AG08396 (cell line): ENCODE measurements at regions not wholly inside any gene's neighbourhood (a gene's known extent, or its start where the extent isn't known, plus 50 kb on each side); places are given as distances from the start of the nearest gene placed in this dataset.
A peak's percentile ranks its signal among the peaks of the same experiment; 100 is the strongest.
"Not testable (repeated sequence)": the region's sequence is repeated elsewhere in the genome, so short reads cannot be mapped to it uniquely, and the experiment has no call there.

Experiments used
- DNase-seq: peaks from one replicate; pipeline ENCODE4 v3.0.0; 2012; ENCODE audit warnings: low spot score, mixed read lengths

DNA sequence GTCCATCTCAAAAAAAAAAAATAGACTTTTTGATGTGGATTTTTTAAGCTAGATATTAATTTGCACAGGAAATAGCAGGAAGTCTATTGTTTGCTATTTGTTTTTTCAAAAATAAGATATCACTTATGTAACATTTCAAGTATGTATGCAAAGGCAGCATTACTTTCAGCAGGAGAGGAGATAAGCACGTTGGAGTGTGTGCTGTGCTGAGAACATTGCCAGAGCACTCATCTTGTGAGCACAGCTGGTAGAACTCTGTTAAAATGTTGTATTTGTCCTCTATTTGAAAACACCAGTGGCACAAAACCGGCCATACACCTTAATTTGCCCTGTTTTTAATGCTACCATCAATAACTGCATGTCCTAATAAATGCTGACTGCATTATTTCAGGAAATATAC lies 1061.9 kb upstream of the CDH18 start:
- DNase-seq: no peak

DNA sequence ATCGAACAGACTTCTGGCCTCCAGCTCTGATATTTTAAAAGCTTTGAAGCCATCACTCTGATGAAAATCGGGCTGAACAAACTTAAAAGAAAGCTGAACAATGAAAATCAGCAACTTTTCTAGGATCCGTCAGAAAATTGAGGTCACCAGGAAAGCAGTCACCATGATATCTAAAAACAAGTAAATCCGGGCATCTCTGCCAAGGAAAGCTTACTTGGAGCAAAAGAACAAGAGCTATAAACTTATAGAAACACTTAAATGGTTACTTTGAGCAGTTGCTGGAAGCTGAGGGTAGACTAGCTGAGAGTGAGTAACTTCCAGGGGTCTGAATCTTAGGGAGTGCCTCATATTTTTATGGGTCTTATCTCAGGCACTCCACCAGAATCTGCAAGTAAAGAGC lies 1043.0 kb upstream of the CDH18 start:
- no peak for DNase-seq

- no peak for DNase-seq
These were observed 1037.0 kb upstream of the CDH18 start for GRCh38 chr5:21024966-21025365.

DNA sequence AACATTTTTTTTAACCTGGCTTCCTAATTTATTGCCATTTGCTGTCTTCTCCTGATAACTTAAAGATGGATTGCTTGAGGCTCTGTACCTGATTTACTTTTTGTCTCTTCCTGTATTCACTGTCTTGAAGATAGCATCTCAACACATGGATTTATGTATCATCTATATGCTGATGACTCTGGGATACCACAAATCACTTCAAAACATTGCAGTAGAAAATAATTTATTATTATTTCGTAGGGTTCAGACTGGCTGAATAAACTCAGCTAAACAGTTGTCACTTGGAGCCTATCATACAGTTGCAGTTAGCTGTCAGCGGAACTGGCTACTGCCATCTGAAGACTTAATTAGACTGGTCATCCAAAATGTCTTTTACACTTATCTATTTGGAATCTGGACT lies 1025.2 kb upstream of the CDH18 start:
- DNase-seq: no peak

DNA sequence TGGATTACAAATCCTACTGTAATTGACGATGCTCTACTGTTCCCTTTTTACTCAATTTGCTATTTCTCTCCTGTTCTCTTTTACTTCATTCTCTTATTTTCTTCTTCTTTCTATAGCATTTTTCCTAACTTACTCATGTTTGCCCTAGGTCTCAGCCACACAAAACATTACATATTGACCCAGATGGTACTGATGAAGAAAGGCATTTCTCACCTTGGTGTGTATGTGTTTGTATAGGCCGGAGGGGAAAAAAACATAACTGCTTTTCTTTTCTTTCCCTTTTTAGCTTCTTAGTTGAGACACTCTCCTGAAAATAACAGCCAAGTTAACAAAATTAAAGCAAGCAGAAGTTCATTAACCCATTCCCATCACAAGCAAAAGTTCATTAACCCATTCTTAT lies 1019.8 kb upstream of the CDH18 start:
- DNase-seq: no peak

DNA sequence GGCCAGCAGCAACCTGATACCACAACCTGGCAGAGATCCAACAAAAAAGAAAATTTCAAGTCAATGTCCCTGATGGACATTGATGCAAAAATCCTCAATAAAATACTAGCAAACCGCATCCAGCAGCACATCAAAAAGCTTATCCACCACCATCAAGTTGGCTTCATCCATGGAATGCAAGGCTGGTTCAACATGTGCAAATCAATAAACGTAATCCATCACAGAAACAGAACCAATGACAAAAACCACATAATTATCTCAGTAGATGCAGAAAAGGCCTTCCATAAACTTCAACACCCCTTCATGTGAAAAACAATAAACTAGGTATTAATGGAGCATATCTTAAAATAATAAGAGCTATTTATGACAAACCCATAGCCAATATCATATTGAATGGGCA lies 1000.9 kb upstream of the CDH18 start:
- DNase-seq: not testable (repeated sequence)

DNA sequence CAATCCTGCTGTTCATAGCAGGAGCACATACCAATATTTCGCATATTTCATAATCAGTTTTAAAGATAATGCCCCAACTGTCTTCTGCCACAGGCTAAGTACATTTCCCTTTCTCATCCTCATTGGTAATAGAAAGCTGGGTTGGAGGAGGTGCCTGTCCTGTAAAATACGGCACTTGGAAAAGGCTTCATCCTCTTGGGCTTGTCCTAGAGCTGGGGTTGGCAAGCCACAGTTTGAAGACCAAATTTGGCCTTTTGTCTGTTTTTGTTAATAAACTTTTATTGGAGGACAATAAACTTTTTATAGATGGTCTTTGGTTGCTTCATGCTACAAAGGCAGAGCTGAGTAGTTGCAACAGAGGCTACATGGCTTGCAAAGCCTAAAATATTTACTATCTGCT lies 997.8 kb upstream of the CDH18 start:
- no peak for DNase-seq

- no peak for DNase-seq
These were observed 986.4 kb upstream of the CDH18 start for GRCh38 chr5:20974426-20974825.

GRCh38 chr5:20972419-20972925 lies 984.5 kb upstream of the CDH18 start:
- no peak for DNase-seq

GRCh38 chr5:20959347-20959746 lies 971.3 kb upstream of the CDH18 start:
- DNase-seq: no peak

DNA sequence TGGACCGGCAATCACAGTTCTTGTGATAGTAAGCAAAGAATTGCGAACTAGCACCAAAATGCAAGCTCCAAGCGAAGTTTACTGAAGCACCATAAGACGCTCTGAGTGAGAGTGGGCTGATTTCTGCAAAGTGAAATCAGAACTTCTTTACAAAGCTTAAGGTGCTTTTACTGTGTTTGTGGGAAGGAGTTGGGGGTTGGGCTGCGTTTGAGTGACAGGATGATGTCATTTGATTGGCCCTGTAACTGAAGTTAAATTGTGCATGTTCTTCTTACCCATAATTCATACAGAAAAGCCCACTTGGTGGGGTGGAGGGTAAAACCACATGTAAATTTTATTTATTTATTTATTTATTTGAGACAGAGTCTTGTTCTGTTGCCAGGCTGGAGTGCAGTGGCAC lies 970.6 kb upstream of the CDH18 start:
- no peak for DNase-seq

GRCh38 chr5:20956134-20956533 lies 968.1 kb upstream of the CDH18 start:
- DNase-seq: no peak

- DNase-seq: no peak
These were observed 961.6 kb upstream of the CDH18 start for GRCh38 chr5:20949636-20950035.

- not testable (repeated sequence) for DNase-seq
These were observed 955.4 kb upstream of the CDH18 start for GRCh38 chr5:20943183-20943971.

DNA sequence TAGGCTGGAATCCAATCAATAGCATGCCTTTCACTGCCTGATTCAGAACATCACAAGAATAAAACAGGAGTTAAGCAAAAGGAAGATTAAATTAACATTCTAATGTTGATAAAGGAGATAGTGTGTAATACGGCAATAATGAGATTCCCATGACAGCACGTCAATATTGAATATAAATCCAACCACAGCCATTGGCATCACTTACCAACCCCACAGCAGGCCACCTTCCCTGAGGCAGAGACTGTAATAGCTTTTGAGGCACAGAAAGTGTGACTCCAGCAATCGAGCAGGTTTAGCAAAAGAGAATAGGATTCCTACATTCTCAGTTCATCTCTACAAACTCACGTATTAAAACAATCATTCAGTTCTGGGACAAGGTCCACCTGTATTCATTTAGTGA lies 954.6 kb upstream of the CDH18 start:
- not testable (repeated sequence) for DNase-seq

GRCh38 chr5:20940786-20941185 lies 952.8 kb upstream of the CDH18 start:
- not testable (repeated sequence) for DNase-seq

DNA sequence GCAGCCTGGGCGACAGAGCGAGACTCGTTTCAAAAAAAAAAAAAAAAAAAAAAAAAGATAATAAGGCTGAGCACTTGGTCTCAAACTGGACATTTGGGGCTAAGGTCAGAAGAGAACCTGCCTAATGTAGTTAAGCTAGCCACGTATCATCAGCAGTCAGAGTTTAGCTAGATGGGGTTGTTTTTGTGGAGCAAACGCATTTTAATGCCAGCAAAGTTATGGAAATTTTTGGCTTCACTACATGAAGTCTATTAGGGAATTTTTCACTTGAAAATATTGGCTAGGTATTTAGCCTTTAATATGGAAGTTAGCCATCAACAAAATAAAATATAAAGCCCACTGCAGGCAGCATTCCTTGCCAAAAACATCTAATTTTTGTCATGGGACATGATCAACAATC lies 902.9 kb upstream of the CDH18 start:
- DNase-seq: not testable (repeated sequence)

DNA sequence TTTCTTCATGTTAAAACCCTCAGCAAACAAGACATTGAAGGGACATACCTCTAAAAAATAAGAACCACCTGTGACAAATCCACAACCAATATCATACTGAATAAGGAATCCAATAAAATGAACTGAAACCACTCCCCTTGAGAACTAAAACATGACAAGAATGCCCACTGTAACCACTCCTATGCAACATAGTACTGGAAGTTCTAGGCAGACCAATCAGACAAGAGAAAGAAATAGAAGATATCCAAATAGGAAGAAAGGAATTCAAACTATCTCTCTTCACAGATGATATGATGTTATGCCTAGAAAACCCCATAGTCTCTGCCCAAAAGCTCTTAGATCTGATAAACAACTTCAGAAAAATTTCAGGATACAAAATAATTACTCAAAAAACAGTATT lies 887.7 kb upstream of the CDH18 start:
- DNase-seq: not testable (repeated sequence)

DNA sequence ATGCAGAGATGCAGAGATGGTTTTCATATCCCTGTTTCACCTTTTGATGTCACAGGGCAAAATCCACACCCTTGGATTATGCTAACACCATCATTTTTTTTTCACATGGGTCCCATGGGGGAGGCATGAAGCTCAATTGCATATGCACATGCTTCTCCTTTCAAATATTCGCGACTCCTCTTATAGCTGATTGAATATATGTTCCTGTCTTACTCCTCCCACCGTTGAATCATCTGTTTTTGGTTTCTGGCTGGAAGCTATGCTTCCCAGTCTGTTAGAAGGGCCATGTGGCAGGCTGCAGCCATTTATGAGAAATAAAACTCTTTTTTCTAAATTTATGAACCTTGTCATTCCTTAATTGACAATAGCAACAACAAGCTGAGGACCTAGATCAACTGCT lies 877.9 kb upstream of the CDH18 start:
- not testable (repeated sequence) for DNase-seq

GRCh38 chr5:20833081-20833627 lies 845.2 kb upstream of the CDH18 start:
- DNase-seq: peak; percentile 0

- no peak for DNase-seq
These were observed 844.4 kb upstream of the CDH18 start for GRCh38 chr5:20832204-20833080.

GRCh38 chr5:20825951-20826350 lies 838.0 kb upstream of the CDH18 start:
- DNase-seq: not testable (repeated sequence)

DNA sequence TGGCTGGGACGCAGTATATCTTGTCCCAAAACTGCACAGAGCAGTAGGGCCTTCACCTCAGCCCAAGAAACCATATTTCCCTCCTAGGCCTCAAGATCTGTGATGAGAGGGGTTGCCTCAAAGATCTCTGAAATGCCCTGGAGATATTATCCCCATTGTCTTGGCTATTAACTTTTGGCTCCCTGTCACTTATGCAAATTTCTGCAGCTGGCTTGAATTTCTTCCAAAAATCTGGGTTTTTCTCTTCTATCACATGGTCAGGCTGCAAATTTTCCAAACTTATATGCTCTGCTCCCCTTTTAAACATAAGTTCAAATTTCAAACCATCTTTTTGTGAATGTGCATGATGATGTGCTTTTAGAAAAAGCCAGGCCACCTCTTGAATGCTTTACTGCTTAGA lies 809.2 kb upstream of the CDH18 start:
- not testable (repeated sequence) for DNase-seq
